PC-3 (cell line): ENCODE measurements at regions not wholly inside any gene's neighbourhood (a gene's known extent, or its start where the extent isn't known, plus 50 kb on each side); places are given as distances from the start of the nearest gene placed in this dataset.

Experiments used
- EZH2 ChIP-seq: fragments of 300-600 bp; sonication (generic); IDR thresholded peaks from one replicate; pipeline ENCODE4 v1.6.1; 2017; ENCODE audit warnings: antibody characterized with exemption, mild to moderate bottlenecking, low read length; ENCODE audit not compliant: unreplicated experiment
- EZH2phosphoT487 ChIP-seq: fragments of 300-600 bp; sonication (generic); IDR thresholded peaks from 2 replicates; pipeline ENCODE4 v1.6.1; 2018; ENCODE audit warnings: mild to moderate bottlenecking, antibody characterized with exemption, low read length, borderline replicate concordance
- TF ChIP-seq, protein P1 (sequence below): fragments of 300-600 bp; sonication (generic); conservative IDR thresholded peaks from 2 replicates; pipeline ENCODE4 v1.5.1; 2017; ENCODE audit warnings: antibody characterized with exemption, low read depth, mild to moderate bottlenecking, low read length

DNA sequence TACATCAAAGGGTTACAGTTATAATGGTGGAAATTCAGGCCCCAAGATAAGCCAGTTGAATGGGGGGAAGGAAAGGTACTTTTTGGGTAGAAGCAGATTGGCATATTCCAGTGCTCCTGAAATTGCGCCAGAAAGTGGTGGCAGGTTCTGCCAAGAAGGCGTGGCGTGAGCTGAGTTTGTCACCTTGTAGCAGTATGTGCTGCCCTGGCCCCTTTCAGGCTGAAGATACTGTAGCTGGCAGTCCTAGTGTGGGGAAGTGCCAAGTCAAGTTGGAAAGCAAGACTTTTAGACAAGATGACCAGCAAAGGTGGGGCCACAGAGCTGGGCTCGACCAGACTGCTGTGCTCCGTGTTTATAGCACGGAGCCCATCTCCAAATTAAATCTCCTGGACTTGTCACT lies 133.6 kb upstream of the GLRA1 start:
- TF ChIP-seq, protein P1, sequence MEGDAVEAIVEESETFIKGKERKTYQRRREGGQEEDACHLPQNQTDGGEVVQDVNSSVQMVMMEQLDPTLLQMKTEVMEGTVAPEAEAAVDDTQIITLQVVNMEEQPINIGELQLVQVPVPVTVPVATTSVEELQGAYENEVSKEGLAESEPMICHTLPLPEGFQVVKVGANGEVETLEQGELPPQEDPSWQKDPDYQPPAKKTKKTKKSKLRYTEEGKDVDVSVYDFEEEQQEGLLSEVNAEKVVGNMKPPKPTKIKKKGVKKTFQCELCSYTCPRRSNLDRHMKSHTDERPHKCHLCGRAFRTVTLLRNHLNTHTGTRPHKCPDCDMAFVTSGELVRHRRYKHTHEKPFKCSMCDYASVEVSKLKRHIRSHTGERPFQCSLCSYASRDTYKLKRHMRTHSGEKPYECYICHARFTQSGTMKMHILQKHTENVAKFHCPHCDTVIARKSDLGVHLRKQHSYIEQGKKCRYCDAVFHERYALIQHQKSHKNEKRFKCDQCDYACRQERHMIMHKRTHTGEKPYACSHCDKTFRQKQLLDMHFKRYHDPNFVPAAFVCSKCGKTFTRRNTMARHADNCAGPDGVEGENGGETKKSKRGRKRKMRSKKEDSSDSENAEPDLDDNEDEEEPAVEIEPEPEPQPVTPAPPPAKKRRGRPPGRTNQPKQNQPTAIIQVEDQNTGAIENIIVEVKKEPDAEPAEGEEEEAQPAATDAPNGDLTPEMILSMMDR, result no peak
- TF ChIP-seq EZH2 (no peak), EZH2phosphoT487 (no peak)
